Mucosa of rectum (tissue), 2 donors: ENCODE measurements at regions not wholly inside any gene's neighbourhood (a gene's known extent, or its start where the extent isn't known, plus 50 kb on each side); places are given as distances from the start of the nearest gene placed in this dataset.
"Not testable (repeated sequence)": the region's sequence is repeated elsewhere in the genome, so short reads cannot be mapped to it uniquely, and the experiment has no call there.

ENCODE experiments used
- H3K27ac ChIP-seq, 2 donors: one replicate each; pipeline ENCODE4 v1.7.0; 2013; ENCODE audit warnings: inconsistent platforms in 2 of 2, low read depth in 2 of 2, low read length in 2 of 2
- H3K27me3 ChIP-seq, 2 donors: one replicate each; pipeline ENCODE4 v1.7.0; 2013; ENCODE audit warnings: low read length in 2 of 2; ENCODE audit not compliant: control insufficient read depth in 2 of 2, insufficient read depth in 2 of 2
- H3K36me3 ChIP-seq, 2 donors: one replicate each; pipeline ENCODE4 v1.7.0; 2013; ENCODE audit warnings: low read length in 2 of 2; ENCODE audit not compliant: control insufficient read depth in 2 of 2, insufficient read depth in 2 of 2
- H3K4me1 ChIP-seq, 2 donors: one replicate each; pipeline ENCODE4 v1.7.0; 2013; ENCODE audit warnings: low read length in 2 of 2, mild to moderate bottlenecking in 1 of 2; ENCODE audit not compliant: control insufficient read depth in 2 of 2, insufficient read depth in 2 of 2
- H3K4me3 ChIP-seq, 2 donors: one replicate each; pipeline ENCODE4 v1.7.0; 2013; ENCODE audit warnings: low read length in 2 of 2
- H3K9ac ChIP-seq, 2 donors: one replicate each; pipeline ENCODE4 v1.7.0; 2013; ENCODE audit warnings: low read length in 2 of 2, low read depth in 1 of 2, mild to moderate bottlenecking in 1 of 2
- H3K9me3 ChIP-seq, 2 donors: one replicate each; pipeline ENCODE4 v1.7.0; 2013; ENCODE audit warnings: low read length in 2 of 2; ENCODE audit not compliant: control insufficient read depth in 2 of 2
- donor health status: healthy.
- donor health status: Normal muscosa, but diverticular disease.

GRCh38 chr20:30601974-30602373 is 655.5 kb upstream of the DEFB115 start:
- H3K9me3 ChIP-seq, result peaks cover 0 to 6% of the 10 kb centered on the region in 2 donors
- no peaks in the 10 kb centered on the region for H3K4me1 ChIP-seq
- no peak overlapping the region for H3K4me3 ChIP-seq
- H3K36me3 ChIP-seq, result no peaks in the 10 kb centered on the region
- no peaks in the 10 kb centered on the region for H3K27me3 ChIP-seq
- no peak overlapping the region for H3K27ac ChIP-seq
- H3K9ac ChIP-seq, result no peak overlapping the region

GRCh38 chr20:30602424-30602823 is 655.0 kb upstream of the DEFB115 start:
- Histone ChIP-seq H3K4me1 (no peaks in the 10 kb centered on the region), H3K27ac (no peak overlapping the region), H3K36me3 (no peaks in the 10 kb centered on the region), H3K9me3 (peaks cover 0 to 6% of the 10 kb centered on the region in 2 donors), H3K4me3 (no peak overlapping the region), H3K27me3 (no peaks in the 10 kb centered on the region), H3K9ac (no peak overlapping the region)

- Histone ChIP-seq H3K27ac (no peak overlapping the region), H3K36me3 (no peaks in the 10 kb centered on the region), H3K4me3 (no peak overlapping the region), H3K27me3 (no peaks in the 10 kb centered on the region), H3K9me3 (peaks cover 0 to 6% of the 10 kb centered on the region in 2 donors), H3K9ac (no peak overlapping the region), H3K4me1 (no peaks in the 10 kb centered on the region)
Measured at GRCh38 chr20:30606990-30607389, 650.5 kb upstream of the DEFB115 start.

- Histone ChIP-seq H3K4me3 (no peak overlapping the region), H3K4me1 (no peaks in the 10 kb centered on the region), H3K36me3 (no peaks in the 10 kb centered on the region), H3K27me3 (no peaks in the 10 kb centered on the region), H3K9me3 (peaks cover 0 to 6% of the 10 kb centered on the region in 2 donors), H3K27ac (no peak overlapping the region), H3K9ac (no peak overlapping the region)
Measured at GRCh38 chr20:30610029-30610693, 647.3 kb upstream of the DEFB115 start.

GRCh38 chr20:30610751-30611150 is 646.7 kb upstream of the DEFB115 start:
- H3K27ac ChIP-seq, result no peak overlapping the region
- H3K4me3 ChIP-seq, result no peak overlapping the region
- H3K9ac ChIP-seq, result no peak overlapping the region
- H3K9me3 ChIP-seq, result peaks cover 0 to 6% of the 10 kb centered on the region in 2 donors
- H3K4me1 ChIP-seq, result no peaks in the 10 kb centered on the region
- H3K36me3 ChIP-seq, result no peaks in the 10 kb centered on the region
- no peaks in the 10 kb centered on the region for H3K27me3 ChIP-seq

- Histone ChIP-seq H3K27ac (no peak overlapping the region), H3K4me1 (no peaks in the 10 kb centered on the region), H3K9ac (no peak overlapping the region), H3K9me3 (peaks cover 0 to 3% of the 10 kb centered on the region in 2 donors), H3K27me3 (no peaks in the 10 kb centered on the region), H3K4me3 (no peak overlapping the region), H3K36me3 (no peaks in the 10 kb centered on the region)
Measured at GRCh38 chr20:30611239-30611984, 646.1 kb upstream of the DEFB115 start.

- H3K36me3 ChIP-seq, result no peaks in the 10 kb centered on the region
- H3K27me3 ChIP-seq, result no peaks in the 10 kb centered on the region
- no peaks in the 10 kb centered on the region for H3K9me3 ChIP-seq
- no peak overlapping the region for H3K4me3 ChIP-seq
- H3K9ac ChIP-seq, result no peak overlapping the region
- no peak overlapping the region for H3K27ac ChIP-seq
- H3K4me1 ChIP-seq, result no peaks in the 10 kb centered on the region
Measured at GRCh38 chr20:30612344-30612743, 645.1 kb upstream of the DEFB115 start.

- not testable (repeated sequence) for H3K36me3 ChIP-seq, H3K27ac ChIP-seq, H3K4me1 ChIP-seq, H3K9me3 ChIP-seq, H3K27me3 ChIP-seq, H3K4me3 ChIP-seq, H3K9ac ChIP-seq
Measured at GRCh38 chr20:30621346-30621745, 636.1 kb upstream of the DEFB115 start.

- H3K27me3 ChIP-seq, H3K27ac ChIP-seq, H3K9me3 ChIP-seq, H3K36me3 ChIP-seq, H3K4me3 ChIP-seq, H3K4me1 ChIP-seq, H3K9ac ChIP-seq: not testable (repeated sequence)
Measured at GRCh38 chr20:30624310-30624709, 633.2 kb upstream of the DEFB115 start.

- H3K4me1 ChIP-seq, H3K9me3 ChIP-seq, H3K9ac ChIP-seq, H3K4me3 ChIP-seq, H3K27ac ChIP-seq, H3K36me3 ChIP-seq, H3K27me3 ChIP-seq: not testable (repeated sequence)
Measured at GRCh38 chr20:30629376-30629775, 628.1 kb upstream of the DEFB115 start.
